MM.1S (cell line): ENCODE measurements at regions not wholly inside any gene's neighbourhood (a gene's known extent, or its start where the extent isn't known, plus 50 kb on each side); places are given as distances from the start of the nearest gene placed in this dataset.

Experiments
- DNase-seq: peaks from one replicate; pipeline ENCODE4 v3.0.0-alpha.2; 2015
- H2AFZ ChIP-seq: fragments of 300-600 bp; sonication (generic); 2 replicates; pipeline ENCODE4 v1.6.0; 2016; ENCODE audit warnings: antibody characterized with exemption, low read length
- H3F3A ChIP-seq: fragments of 300-600 bp; sonication (generic); 2 replicates; pipeline ENCODE4 v1.6.1; 2016; ENCODE audit warnings: mild to moderate bottlenecking, antibody characterized with exemption, low read length, moderate library complexity, mixed read lengths; ENCODE audit not compliant: insufficient read depth
- H3K27ac ChIP-seq: fragments of 300-600 bp; sonication (generic); 2 replicates; pipeline ENCODE4 v1.5.1; 2016; ENCODE audit warnings: mild to moderate bottlenecking, low read length
- H3K27me3 ChIP-seq: fragments of 300-600 bp; sonication (generic); replicated peaks from 2 replicates; pipeline ENCODE4 v1.6.0; 2016; ENCODE audit warnings: low read length; ENCODE audit not compliant: insufficient read depth
- H3K36me3 ChIP-seq: fragments of 300-600 bp; sonication (generic); replicated peaks from 2 replicates; pipeline ENCODE4 v1.6.1; 2016; ENCODE audit warnings: mild to moderate bottlenecking, low read length, mixed read lengths; ENCODE audit not compliant: insufficient read depth
- H3K4me1 ChIP-seq: fragments of 300-600 bp; sonication (generic); 2 replicates; pipeline ENCODE4 v1.6.1; 2016; ENCODE audit warnings: low read length, mixed read lengths
- H3K4me2 ChIP-seq: fragments of 300-600 bp; sonication (generic); 2 replicates; pipeline ENCODE4 v1.6.0; 2016; ENCODE audit warnings: low read depth, low read length
- H3K4me3 ChIP-seq: fragments of 300-600 bp; sonication (generic); 2 replicates; pipeline ENCODE4 v1.5.1; 2016; ENCODE audit warnings: low read length, mixed read lengths
- H3K79me2 ChIP-seq: fragments of 300-600 bp; sonication (generic); 2 replicates; pipeline ENCODE4 v1.6.1; 2016; ENCODE audit warnings: mixed run types, low read length, mixed read lengths
- H3K9ac ChIP-seq: fragments of 300-600 bp; sonication (generic); 2 replicates; pipeline ENCODE4 v1.6.1; 2016; ENCODE audit warnings: low read length, mixed read lengths
- H3K9me2 ChIP-seq: fragments of 300-600 bp; sonication (generic); replicated peaks from 2 replicates; pipeline ENCODE4 v1.6.1; 2016; ENCODE audit warnings: mild to moderate bottlenecking, low read length, mixed read lengths; ENCODE audit not compliant: insufficient read depth
- H3K9me3 ChIP-seq: fragments of 300-600 bp; sonication (generic); replicated peaks from 2 replicates; pipeline ENCODE4 v1.6.1; 2016; ENCODE audit warnings: mild to moderate bottlenecking, low read length, mixed read lengths; ENCODE audit not compliant: insufficient read depth
- H4K20me1 ChIP-seq: fragments of 300-600 bp; sonication (generic); 2 replicates; pipeline ENCODE4 v1.6.1; 2016; ENCODE audit warnings: mild to moderate bottlenecking, low read length, moderate library complexity, mixed read lengths; ENCODE audit not compliant: insufficient read depth
- EZH2 ChIP-seq: fragments of 300-600 bp; sonication (generic); optimal IDR thresholded peaks from 2 replicates; pipeline ENCODE3; 2017; ENCODE audit warnings: low read depth, mild to moderate bottlenecking, antibody characterized with exemption, low read length, mixed read lengths
- EZH2phosphoT487 ChIP-seq: fragments of 300-600 bp; sonication (generic); IDR thresholded peaks from 2 replicates; pipeline ENCODE4 v1.6.1; 2018; ENCODE audit warnings: antibody characterized with exemption, low read length
- TF ChIP-seq, protein P1 (sequence below): fragments of 300-600 bp; sonication (generic); IDR thresholded peaks from 2 replicates; pipeline ENCODE4 v1.5.1; 2016; ENCODE audit warnings: antibody characterized with exemption, low read length, mixed read lengths

DNA sequence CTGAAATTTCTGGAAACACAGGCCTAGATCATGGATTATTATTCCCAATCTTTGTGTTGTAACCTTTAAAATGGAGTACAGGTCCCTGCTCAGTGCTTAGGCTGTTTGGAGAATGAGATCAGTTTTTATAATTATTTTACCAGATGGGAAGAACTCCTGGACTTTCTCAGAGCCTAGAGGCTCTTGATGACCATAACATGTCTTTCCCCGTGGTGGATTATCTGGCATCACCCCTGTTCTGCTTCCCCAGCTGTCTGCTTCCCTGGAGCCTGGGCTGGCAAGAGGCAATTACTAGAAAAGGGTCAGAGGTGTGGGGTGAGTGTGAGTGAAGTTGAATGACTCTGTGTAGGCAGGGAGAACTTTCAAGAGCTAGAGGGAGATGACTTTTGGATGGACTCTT, 143.0 kb downstream of the CARTPT start:
- Histone ChIP-seq H3F3A (no peaks in the 10 kb centered on the region), H4K20me1 (no peaks in the 10 kb centered on the region), H3K27me3 (no peaks in the 10 kb centered on the region), H3K27ac (no peak overlapping the region), H3K4me3 (no peak overlapping the region), H2AFZ (no peak overlapping the region), H3K36me3 (no peaks in the 10 kb centered on the region), H3K4me2 (no peak overlapping the region), H3K79me2 (no peaks in the 10 kb centered on the region), H3K4me1 (no peaks in the 10 kb centered on the region), H3K9me2 (no peaks in the 10 kb centered on the region), H3K9me3 (no peaks in the 10 kb centered on the region), H3K9ac (no peak overlapping the region)
- TF ChIP-seq, protein P1, sequence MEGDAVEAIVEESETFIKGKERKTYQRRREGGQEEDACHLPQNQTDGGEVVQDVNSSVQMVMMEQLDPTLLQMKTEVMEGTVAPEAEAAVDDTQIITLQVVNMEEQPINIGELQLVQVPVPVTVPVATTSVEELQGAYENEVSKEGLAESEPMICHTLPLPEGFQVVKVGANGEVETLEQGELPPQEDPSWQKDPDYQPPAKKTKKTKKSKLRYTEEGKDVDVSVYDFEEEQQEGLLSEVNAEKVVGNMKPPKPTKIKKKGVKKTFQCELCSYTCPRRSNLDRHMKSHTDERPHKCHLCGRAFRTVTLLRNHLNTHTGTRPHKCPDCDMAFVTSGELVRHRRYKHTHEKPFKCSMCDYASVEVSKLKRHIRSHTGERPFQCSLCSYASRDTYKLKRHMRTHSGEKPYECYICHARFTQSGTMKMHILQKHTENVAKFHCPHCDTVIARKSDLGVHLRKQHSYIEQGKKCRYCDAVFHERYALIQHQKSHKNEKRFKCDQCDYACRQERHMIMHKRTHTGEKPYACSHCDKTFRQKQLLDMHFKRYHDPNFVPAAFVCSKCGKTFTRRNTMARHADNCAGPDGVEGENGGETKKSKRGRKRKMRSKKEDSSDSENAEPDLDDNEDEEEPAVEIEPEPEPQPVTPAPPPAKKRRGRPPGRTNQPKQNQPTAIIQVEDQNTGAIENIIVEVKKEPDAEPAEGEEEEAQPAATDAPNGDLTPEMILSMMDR: no peak
- TF ChIP-seq EZH2phosphoT487: no peak
- TF ChIP-seq EZH2: no peak
- DNase-seq: no peak

DNA sequence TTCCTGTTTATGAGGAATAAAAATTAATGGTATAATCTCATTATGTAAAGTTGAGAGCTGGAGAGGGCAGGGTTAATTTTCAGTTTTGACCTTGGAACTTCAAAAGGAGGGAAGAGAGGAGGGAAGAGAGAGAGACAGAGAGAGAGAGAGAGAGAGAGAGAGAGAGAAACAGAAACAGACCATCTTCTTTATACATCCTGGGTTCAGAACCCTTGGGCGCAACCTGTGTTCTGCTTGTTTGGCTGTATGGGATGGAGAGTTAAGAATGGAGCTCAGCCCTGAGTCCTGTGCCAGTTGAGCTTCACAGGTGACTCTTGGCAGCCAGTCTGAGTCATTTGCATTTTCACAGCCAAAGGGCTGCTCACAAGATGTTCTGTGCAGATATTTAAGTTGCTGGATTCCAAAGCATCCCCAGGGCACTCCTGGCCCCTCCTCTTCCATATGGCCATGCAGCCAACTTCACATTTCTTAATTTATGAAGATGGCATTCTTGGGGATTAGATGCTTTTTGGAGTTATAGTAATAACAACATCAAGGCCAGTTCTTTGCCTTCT, 143.5 kb downstream of the CARTPT start:
- no peaks in the 10 kb centered on the region for H3K4me1 ChIP-seq
- H3K79me2 ChIP-seq: no peaks in the 10 kb centered on the region
- no peaks in the 10 kb centered on the region for H3K36me3 ChIP-seq
- TF ChIP-seq EZH2 (no peak), EZH2phosphoT487 (no peak)
- TF ChIP-seq, protein P1: no peak
- H2AFZ ChIP-seq: no peak overlapping the region
- H3K9ac ChIP-seq: no peak overlapping the region
- no peaks in the 10 kb centered on the region for H4K20me1 ChIP-seq
- H3K4me2 ChIP-seq: no peak overlapping the region
- no peak for DNase-seq
- no peaks in the 10 kb centered on the region for H3F3A ChIP-seq
- no peaks in the 10 kb centered on the region for H3K9me2 ChIP-seq
- H3K9me3 ChIP-seq: no peaks in the 10 kb centered on the region
- H3K27ac ChIP-seq: no peak overlapping the region
- no peak overlapping the region for H3K4me3 ChIP-seq
- no peaks in the 10 kb centered on the region for H3K27me3 ChIP-seq

DNA sequence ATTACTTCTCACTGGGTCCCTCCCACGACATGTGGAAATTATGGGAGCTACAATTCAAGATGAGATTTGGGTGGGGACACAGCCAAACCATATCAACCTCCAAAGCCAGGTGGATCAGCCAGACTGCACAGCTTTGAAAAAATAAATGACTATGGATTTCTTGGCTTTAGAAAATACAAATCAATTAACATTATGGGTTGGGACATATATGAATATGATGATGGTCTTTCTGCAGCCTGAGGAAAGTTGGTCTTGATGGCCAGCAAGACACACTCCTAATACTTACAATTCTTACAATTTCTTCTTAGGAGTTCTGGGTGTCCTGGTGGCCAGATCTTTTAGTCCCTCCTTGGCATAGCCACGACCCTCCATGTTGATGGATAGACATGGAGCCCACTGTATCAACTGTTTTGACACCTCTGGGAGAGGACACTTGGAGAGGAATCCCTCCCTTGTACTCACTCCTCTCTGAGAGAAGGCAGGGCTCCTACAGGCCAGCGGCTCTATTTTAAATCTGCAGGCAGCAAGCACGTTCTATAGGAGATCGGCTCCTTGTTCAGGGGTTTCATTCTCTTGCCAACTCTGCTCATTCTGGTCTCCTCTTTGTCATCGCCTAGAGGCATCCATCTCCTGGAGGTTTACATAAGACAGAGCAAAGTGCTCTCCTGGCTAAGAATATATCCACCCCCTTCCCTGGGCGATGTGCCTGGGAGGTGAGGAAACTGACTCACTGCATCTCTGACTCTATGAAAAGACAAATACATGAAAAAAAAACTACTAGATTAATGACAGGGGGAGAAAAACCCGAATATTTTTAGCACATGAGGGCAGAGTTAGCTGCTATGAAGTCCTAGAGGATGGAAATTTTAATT, 145.9 kb downstream of the CARTPT start:
- Histone ChIP-seq H3K27ac (no peak overlapping the region), H3K9ac (no peak overlapping the region), H4K20me1 (no peaks in the 10 kb centered on the region), H3K36me3 (no peaks in the 10 kb centered on the region), H3K4me3 (no peak overlapping the region), H2AFZ (no peak overlapping the region), H3K9me2 (no peaks in the 10 kb centered on the region), H3F3A (no peaks in the 10 kb centered on the region), H3K79me2 (no peaks in the 10 kb centered on the region), H3K27me3 (no peaks in the 10 kb centered on the region), H3K4me1 (no peaks in the 10 kb centered on the region), H3K4me2 (no peak overlapping the region), H3K9me3 (no peaks in the 10 kb centered on the region)
- TF ChIP-seq EZH2 (no peak), EZH2phosphoT487 (no peak)
- TF ChIP-seq, protein P1: no peak
- DNase-seq: no peak
